ENCODE measurements at regions not wholly inside any gene's neighbourhood (a gene's known extent, or its start where the extent isn't known, plus 50 kb on each side); places are given as distances from the start of the nearest gene placed in this dataset.

GRCh38 chr3:22117751-22118346, 366.8 kb upstream of the ZNF385D start:
- Histone ChIP-seq H4K20me1 (replicated peaks; ENCODE audit: control insufficient read depth, insufficient read depth, low read length) (no peaks in the 10 kb centered on the region), H3K36me3 (ENCODE audit: control insufficient read depth, insufficient read depth, low read length) (no peaks in the 10 kb centered on the region), H2AFZ (ENCODE audit: low read depth, low read length) (no peak overlapping the region), H3K4me3 (no peak overlapping the region), H3K27ac (ENCODE audit: extremely low read depth, low read depth, low read length) (no peak overlapping the region), H3K4me1 (replicated peaks in 1 of 2; ENCODE audit: control insufficient read depth in 2 of 2, insufficient read depth in 2 of 2, low read length in 2 of 2) (no peaks in the 10 kb centered on the region), H3K4me2 (ENCODE audit: insufficient read depth, low read length) (no peak overlapping the region), H3K9me3 (replicated peaks; ENCODE audit: control insufficient read depth, insufficient read depth, low read depth, low read length) (no peaks in the 10 kb centered on the region), H3K9me1 (ENCODE audit: control insufficient read depth, insufficient read depth, low read length) (no peaks in the 10 kb centered on the region), H3K27me3 (ENCODE audit: control insufficient read depth in 2 of 2, insufficient read depth in 2 of 2, low read length in 2 of 2) (no peaks in the 10 kb centered on the region), H3K79me2 (ENCODE audit: control insufficient read depth, insufficient read depth, low read length) (no peaks in the 10 kb centered on the region), H3K9ac (ENCODE audit: insufficient read depth in 1 of 2, low read depth in 2 of 2, low read length in 2 of 2) (no peak overlapping the region)
- POLR2A ChIA-PET, result no interaction called here
- 1% methylated on average over 5 of the region's 5 CpGs for WGBS (ENCODE audit: insufficient coverage, low coverage, missing lambda C conversion rate)
- peak; percentile 7 to 47 (median 12) for DNase-seq (ENCODE audit: extremely low read depth in 1 of 4, low spot score in 3 of 4)
- no peak for ATAC-seq
- intact Hi-C loops (cut with micrococcal nuclease), result loop anchor here (2.0 to 10.0 kb wide), 4 partner anchors 363 to 1891 kb away; partner anchors contain the start of gene ZNF385D
- peak; percentile 67 for FAIRE-seq
- CTCF ChIA-PET (ENCODE audit: low intra/inter-chr PET ratio), result interaction anchor here (1.0 to 1.4 kb wide), 3 partner anchors 1777 to 1927 kb away, joined by 4 to 5 read pairs (median 5); no protein-coding TSS in a partner anchor
- in situ Hi-C loops (cut with MboI), result no loop called here
- BruUV-seq (replicated peaks), result no TSS peak
- TF ChIP-seq ZNF274 (IDR thresholded peaks at IDR 0.05; ENCODE audit: borderline replicate concordance, low read depth, low read length), result no peak
- TF ChIP-seq ZKSCAN8 (CRISPR knock-in tag; IDR thresholded peaks at IDR 0.05), result no peak
- no peak for TF ChIP-seq PTBP1 (IDR thresholded peaks at IDR 0.05; ENCODE audit: low read depth, low read length)
- TF ChIP-seq YY1 (IDR thresholded peaks at IDR 0.05; ENCODE audit: borderline replicate concordance in 1 of 3, control insufficient read depth in 1 of 3, extremely low read depth in 1 of 3, insufficient read depth in 3 of 3, insufficient read length in 1 of 3, insufficient replicate concordance in 2 of 3, low read depth in 1 of 3, low read length in 2 of 3), result no peak
- no peak for TF ChIP-seq MCM3 (IDR thresholded peaks at IDR 0.05)
- peak; percentile 74 to 81 for TF ChIP-seq RAD21 (CRISPR knock-in tag; conservative IDR thresholded peaks at IDR 0.05 in 1 of 2, IDR thresholded peaks at IDR 0.05 in 1 of 2)
- no peak for TF ChIP-seq SETDB1 (IDR thresholded peaks at IDR 0.05; ENCODE audit: low read length)
- peak; percentile 6 to 65 (median 26); a peak in 3 of 6 replicates for TF ChIP-seq CTCF (IDR thresholded peaks at IDR 0.05 in 2 of 3, conservative IDR thresholded peaks at IDR 0.05 in 1 of 3; ENCODE audit: insufficient read depth in 2 of 3, low read depth in 1 of 3, low read length in 3 of 3)
- no peak for TF ChIP-seq ZNF507 (tag; conservative IDR thresholded peaks at IDR 0.05)
- no peak for TF ChIP-seq ZBTB8A (IDR thresholded peaks at IDR 0.05; ENCODE audit: partially characterized antibody)
- TF ChIP-seq GATA2 (CRISPR knock-in tag; IDR thresholded peaks at IDR 0.05), result no peak
- TF ChIP-seq NFRKB (IDR thresholded peaks at IDR 0.05; ENCODE audit: low read depth), result no peak
- no peak for TF ChIP-seq STAT6 (CRISPR knock-in tag; IDR thresholded peaks at IDR 0.05)
- TF ChIP-seq NFXL1 (CRISPR knock-in tag; IDR thresholded peaks at IDR 0.05), result no peak
